ENCODE measurements at regions not wholly inside any gene's neighbourhood (a gene's known extent, or its start where the extent isn't known, plus 50 kb on each side); places are given as distances from the start of the nearest gene placed in this dataset.

- ChIA-PET CTCF (interaction anchor here (0.7 to 1.0 kb wide), 2 partner anchors 139 to 287 kb away, joined by 3 read pairs; no protein-coding TSS in a partner anchor), POLR2A (interaction anchor here in 1 of 2 donors (0.7 kb wide), 1 partner anchor 206 kb away, joined by 6 read pairs; no protein-coding TSS in a partner anchor)
- Histone ChIP-seq H3K36me3 (ENCODE audit: control insufficient read depth in 2 of 2, extremely low read depth in 1 of 2, insufficient read depth in 1 of 2, low read length in 1 of 2) (no peaks in the 10 kb centered on the region), H3K27me3 (replicated peaks in 1 of 2; ENCODE audit: control insufficient read depth in 2 of 2, extremely low read depth in 1 of 2, insufficient read depth in 2 of 2, low read length in 1 of 2) (peaks cover 0 to 4% of the 10 kb centered on the region in 2 experiments), H3K9me3 (no peaks in the 10 kb centered on the region), H3K27ac (ENCODE audit: low read length) (no peak overlapping the region), H3K4me3 (ENCODE audit: control insufficient read depth in 1 of 2, extremely low read depth in 1 of 2, low read length in 1 of 2) (no peak overlapping the region), H3K4me1 (ENCODE audit: control insufficient read depth in 1 of 2, extremely low read depth in 1 of 2, insufficient read depth in 2 of 2, low read length in 2 of 2) (peaks cover 3 to 7% of the 10 kb centered on the region in 2 experiments)
- Mint-ChIP-seq H3K9me3 (no peaks in the 10 kb centered on the region), H3K36me3 (no peaks in the 10 kb centered on the region), H3K27me3 (no peaks in the 10 kb centered on the region), H3K27ac (no peak overlapping the region), H3K4me3 (no peak overlapping the region), H3K4me1 (peaks cover 8 to 12% (median 8%) of the 10 kb centered on the region in 3 donors)
- WGBS (ENCODE audit: insufficient coverage), result no CpG with 5 or more reads among the region's 2 CpGs
- DNase-seq (no peak), ATAC-seq (replicated peaks in 1 of 4) (no peak)
Measured at GRCh38 chr1:89770391-89770790, 50.4 kb upstream of the LRRC8D start.

Data from T-cell (primary cell).